ENCODE measurements at regions not wholly inside any gene's neighbourhood (a gene's known extent, or its start where the extent isn't known, plus 50 kb on each side); places are given as distances from the start of the nearest gene placed in this dataset.

- TF ChIP-seq CTCF (IDR thresholded peaks at IDR 0.05 in 8 of 11, conservative IDR thresholded peaks at IDR 0.05 in 3 of 11) (no peak), POLR2A (IDR thresholded peaks at IDR 0.05) (no peak)
Observed at GRCh38 chr4:184887333-184887732, 61.6 kb upstream of the ACSL1 start.
